ENCODE measurements at regions not wholly inside any gene's neighbourhood (a gene's known extent, or its start where the extent isn't known, plus 50 kb on each side); places are given as distances from the start of the nearest gene placed in this dataset.

DNA sequence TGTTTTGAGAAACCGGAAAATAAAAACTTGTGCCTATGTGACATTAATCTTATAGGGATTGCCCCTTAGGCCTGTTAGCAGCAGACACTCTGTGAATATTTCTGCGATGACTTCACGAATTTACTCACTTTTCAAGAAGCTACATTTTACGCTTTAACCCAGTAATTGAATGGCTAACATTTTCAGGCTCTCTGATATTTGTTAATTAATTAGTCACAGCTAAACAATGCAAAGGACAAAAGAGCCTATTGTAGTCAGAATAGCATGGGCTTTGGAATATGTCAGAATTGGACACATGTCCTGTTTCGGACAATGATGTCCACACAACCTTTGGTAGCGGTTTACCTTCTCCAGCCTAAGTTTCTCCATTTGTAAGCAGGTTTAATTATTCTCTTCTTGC lies 506.6 kb downstream of the EFNB2 start:
- no peaks in the 10 kb centered on the region for H3K36me3 ChIP-seq (ENCODE audit: control insufficient read depth, insufficient read depth, low read length)
- H3K4me3 ChIP-seq (replicated peaks; ENCODE audit: low read depth, low read length) = no peak overlapping the region
- TF ChIP-seq, protein P1, sequence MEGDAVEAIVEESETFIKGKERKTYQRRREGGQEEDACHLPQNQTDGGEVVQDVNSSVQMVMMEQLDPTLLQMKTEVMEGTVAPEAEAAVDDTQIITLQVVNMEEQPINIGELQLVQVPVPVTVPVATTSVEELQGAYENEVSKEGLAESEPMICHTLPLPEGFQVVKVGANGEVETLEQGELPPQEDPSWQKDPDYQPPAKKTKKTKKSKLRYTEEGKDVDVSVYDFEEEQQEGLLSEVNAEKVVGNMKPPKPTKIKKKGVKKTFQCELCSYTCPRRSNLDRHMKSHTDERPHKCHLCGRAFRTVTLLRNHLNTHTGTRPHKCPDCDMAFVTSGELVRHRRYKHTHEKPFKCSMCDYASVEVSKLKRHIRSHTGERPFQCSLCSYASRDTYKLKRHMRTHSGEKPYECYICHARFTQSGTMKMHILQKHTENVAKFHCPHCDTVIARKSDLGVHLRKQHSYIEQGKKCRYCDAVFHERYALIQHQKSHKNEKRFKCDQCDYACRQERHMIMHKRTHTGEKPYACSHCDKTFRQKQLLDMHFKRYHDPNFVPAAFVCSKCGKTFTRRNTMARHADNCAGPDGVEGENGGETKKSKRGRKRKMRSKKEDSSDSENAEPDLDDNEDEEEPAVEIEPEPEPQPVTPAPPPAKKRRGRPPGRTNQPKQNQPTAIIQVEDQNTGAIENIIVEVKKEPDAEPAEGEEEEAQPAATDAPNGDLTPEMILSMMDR (IDR thresholded peaks at IDR 0.05; ENCODE audit: insufficient read depth, low read length, poor library complexity, severe bottlenecking) = no peak
- no peaks in the 10 kb centered on the region for H3K27me3 ChIP-seq (replicated peaks; ENCODE audit: control insufficient read depth, insufficient read depth, low read length)
- DNase-seq (ENCODE audit: extremely low read depth, insufficient read length) = no peak

DNA sequence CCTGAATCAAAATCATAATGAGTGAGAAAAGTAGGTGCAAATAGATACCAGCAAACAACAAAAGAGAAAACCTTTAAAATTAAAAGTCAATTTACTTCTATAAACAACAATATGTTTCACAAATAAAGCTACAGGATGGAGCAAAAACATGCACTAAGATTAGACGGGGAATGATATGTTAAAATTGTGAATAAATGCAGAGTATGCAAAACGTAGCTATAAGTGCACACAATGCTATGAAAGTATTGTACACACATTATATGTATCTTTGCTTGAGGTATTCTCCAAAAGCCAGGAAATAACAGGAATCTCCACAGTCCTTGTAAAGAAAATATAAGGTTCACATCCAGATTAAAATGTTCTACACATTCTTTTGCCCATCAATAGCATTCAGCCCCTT lies 523.9 kb downstream of the EFNB2 start:
- Histone ChIP-seq H3K36me3 (ENCODE audit: control insufficient read depth, insufficient read depth, low read length) (no peaks in the 10 kb centered on the region), H3K4me3 (replicated peaks; ENCODE audit: low read depth, low read length) (no peak overlapping the region), H3K27me3 (replicated peaks; ENCODE audit: control insufficient read depth, insufficient read depth, low read length) (no peaks in the 10 kb centered on the region)
- DNase-seq (ENCODE audit: extremely low read depth, insufficient read length) = no peak
- TF ChIP-seq, protein P1 (IDR thresholded peaks at IDR 0.05; ENCODE audit: insufficient read depth, low read length, poor library complexity, severe bottlenecking) = no peak

DNA sequence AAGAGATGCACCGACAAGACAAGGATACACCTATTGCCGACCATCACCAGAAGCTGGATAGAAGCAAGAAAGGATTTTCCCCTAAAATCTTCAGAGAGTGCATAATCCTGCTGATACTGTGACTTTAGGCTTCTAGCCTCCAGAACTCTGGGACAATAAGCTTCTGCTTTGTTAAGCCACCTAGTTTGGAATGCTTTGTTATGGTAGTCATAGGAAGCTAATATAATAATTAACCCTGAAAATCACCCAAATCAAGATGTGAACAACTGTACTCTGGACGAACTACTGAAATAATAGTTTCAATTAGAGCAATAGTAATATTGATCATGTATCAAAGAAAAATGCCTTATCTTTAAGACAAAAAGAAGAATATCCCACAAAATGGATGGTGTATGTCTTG lies 524.6 kb downstream of the EFNB2 start:
- Histone ChIP-seq H3K27me3 (replicated peaks; ENCODE audit: control insufficient read depth, insufficient read depth, low read length) (no peaks in the 10 kb centered on the region), H3K36me3 (ENCODE audit: control insufficient read depth, insufficient read depth, low read length) (no peaks in the 10 kb centered on the region), H3K4me3 (replicated peaks; ENCODE audit: low read depth, low read length) (no peak overlapping the region)
- TF ChIP-seq, protein P1 (IDR thresholded peaks at IDR 0.05; ENCODE audit: insufficient read depth, low read length, poor library complexity, severe bottlenecking) = no peak
- DNase-seq (ENCODE audit: extremely low read depth, insufficient read length) = no peak

DNA sequence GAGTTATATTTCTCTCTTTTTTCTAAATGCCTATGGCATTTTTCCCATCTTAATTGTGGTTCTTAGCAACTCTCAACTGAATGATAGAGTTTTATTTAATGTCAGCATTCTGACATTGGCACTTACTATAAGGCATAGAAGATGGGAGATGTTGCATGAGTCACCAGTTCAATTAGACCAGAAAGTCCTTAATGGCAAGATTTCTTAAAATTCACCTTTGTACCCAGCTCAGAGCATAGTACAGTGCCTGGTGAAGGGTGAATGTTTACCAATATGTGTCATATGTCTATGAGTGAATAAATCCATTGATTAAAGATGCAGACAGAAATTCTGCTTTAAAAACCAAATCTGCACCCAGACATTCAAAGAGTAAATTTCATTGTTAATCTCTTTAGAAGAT lies 526.9 kb downstream of the EFNB2 start:
- no peaks in the 10 kb centered on the region for H3K27me3 ChIP-seq (replicated peaks; ENCODE audit: control insufficient read depth, insufficient read depth, low read length)
- H3K4me3 ChIP-seq (replicated peaks; ENCODE audit: low read depth, low read length) = no peak overlapping the region
- TF ChIP-seq, protein P1 (IDR thresholded peaks at IDR 0.05; ENCODE audit: insufficient read depth, low read length, poor library complexity, severe bottlenecking) = no peak
- H3K36me3 ChIP-seq (ENCODE audit: control insufficient read depth, insufficient read depth, low read length) = no peaks in the 10 kb centered on the region
- no peak for DNase-seq (ENCODE audit: extremely low read depth, insufficient read length)

DNA sequence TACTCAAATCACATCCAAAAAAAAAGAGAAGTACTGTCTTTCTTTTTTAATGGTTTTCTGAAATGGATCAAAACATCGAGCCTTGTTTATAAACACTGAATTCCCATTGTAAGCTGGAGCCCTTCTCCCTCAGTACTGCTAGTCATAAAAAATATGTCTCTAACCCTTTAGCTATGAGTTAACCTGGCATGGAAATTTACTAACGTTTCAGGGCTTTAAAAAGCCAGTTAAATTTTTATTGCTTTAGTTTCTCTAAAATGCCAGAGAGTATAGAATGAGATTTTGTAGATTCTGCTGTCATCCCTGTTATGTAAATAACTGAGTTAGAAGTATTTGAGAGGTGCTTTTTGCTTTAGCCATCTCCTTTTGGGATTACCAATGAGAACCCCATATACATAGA lies 528.3 kb downstream of the EFNB2 start:
- Histone ChIP-seq H3K27me3 (replicated peaks; ENCODE audit: control insufficient read depth, insufficient read depth, low read length) (no peaks in the 10 kb centered on the region), H3K4me3 (replicated peaks; ENCODE audit: low read depth, low read length) (no peak overlapping the region), H3K36me3 (ENCODE audit: control insufficient read depth, insufficient read depth, low read length) (no peaks in the 10 kb centered on the region)
- no peak for DNase-seq (ENCODE audit: extremely low read depth, insufficient read length)
- TF ChIP-seq, protein P1 (IDR thresholded peaks at IDR 0.05; ENCODE audit: insufficient read depth, low read length, poor library complexity, severe bottlenecking) = no peak

DNA sequence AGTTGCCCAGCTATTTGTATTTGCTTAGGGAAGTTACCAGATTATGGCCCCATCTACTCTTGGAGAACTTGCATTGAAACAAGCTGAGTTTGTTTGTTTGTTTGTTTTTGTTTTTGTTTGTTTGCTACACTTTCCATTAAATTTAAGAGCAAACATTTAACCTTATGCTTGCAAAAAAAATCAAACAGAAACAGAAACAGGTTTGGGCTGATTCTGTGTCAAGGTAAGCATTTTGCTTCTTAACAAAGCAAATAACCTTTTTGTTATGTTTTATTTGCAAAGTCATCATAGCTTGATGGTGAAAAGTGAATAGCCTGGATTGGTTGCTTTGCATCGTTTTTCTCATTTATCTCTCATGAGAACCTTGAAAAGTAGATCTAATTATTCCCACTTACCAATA lies 531.8 kb downstream of the EFNB2 start:
- TF ChIP-seq, protein P1 (IDR thresholded peaks at IDR 0.05; ENCODE audit: insufficient read depth, low read length, poor library complexity, severe bottlenecking) = no peak
- H3K27me3 ChIP-seq (replicated peaks; ENCODE audit: control insufficient read depth, insufficient read depth, low read length) = no peaks in the 10 kb centered on the region
- DNase-seq (ENCODE audit: extremely low read depth, insufficient read length) = no peak

More for the DNA sequence above, 531.8 kb downstream of the EFNB2 start:
- no peaks in the 10 kb centered on the region for H3K36me3 ChIP-seq (ENCODE audit: control insufficient read depth, insufficient read depth, low read length)
- no peak overlapping the region for H3K4me3 ChIP-seq (replicated peaks; ENCODE audit: low read depth, low read length)
